ENCODE measurements at regions not wholly inside any gene's neighbourhood (a gene's known extent, or its start where the extent isn't known, plus 50 kb on each side); places are given as distances from the start of the nearest gene placed in this dataset.

DNA sequence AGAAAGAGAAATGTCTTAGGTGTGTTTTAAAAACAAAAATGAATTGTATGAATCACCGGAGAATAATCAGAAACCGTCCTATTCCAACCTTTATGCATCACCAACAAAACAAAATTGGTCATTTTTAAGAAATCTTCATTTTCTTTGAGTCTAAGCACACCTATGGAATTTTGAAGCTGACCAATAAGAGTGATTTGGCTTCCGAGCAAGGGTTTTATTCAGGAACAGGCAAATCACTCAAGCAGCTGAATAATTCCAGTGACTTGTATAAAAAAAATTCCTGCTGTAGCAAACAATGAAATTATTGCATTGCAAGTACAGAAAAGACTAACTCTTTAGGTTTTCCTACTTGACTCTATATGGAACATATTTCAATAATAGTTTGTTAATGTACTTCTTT is 83.8 kb upstream of the FNDC3B start:
- TF ChIP-seq, protein P1, sequence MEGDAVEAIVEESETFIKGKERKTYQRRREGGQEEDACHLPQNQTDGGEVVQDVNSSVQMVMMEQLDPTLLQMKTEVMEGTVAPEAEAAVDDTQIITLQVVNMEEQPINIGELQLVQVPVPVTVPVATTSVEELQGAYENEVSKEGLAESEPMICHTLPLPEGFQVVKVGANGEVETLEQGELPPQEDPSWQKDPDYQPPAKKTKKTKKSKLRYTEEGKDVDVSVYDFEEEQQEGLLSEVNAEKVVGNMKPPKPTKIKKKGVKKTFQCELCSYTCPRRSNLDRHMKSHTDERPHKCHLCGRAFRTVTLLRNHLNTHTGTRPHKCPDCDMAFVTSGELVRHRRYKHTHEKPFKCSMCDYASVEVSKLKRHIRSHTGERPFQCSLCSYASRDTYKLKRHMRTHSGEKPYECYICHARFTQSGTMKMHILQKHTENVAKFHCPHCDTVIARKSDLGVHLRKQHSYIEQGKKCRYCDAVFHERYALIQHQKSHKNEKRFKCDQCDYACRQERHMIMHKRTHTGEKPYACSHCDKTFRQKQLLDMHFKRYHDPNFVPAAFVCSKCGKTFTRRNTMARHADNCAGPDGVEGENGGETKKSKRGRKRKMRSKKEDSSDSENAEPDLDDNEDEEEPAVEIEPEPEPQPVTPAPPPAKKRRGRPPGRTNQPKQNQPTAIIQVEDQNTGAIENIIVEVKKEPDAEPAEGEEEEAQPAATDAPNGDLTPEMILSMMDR (IDR thresholded peaks at IDR 0.05): no peak
- TF ChIP-seq POLR2A (IDR thresholded peaks at IDR 0.05): no peak
- TF ChIP-seq POLR2AphosphoS5 (IDR thresholded peaks at IDR 0.05): no peak
- no peak for TF ChIP-seq EP300 (IDR thresholded peaks at IDR 0.05; ENCODE audit: low read depth)

Measured in transverse colon (tissue), 4 donors.